Right cardiac atrium (tissue), 5 donors: ENCODE measurements at regions not wholly inside any gene's neighbourhood (a gene's known extent, or its start where the extent isn't known, plus 50 kb on each side); places are given as distances from the start of the nearest gene placed in this dataset.

Experiments used
- ATAC-seq, 2 donors: fragments of 200-7000 bp; cut with Tn5 transposase; one replicate each; pipeline versions ENCODE4 v1.8.0 to v1.9.1; 2020; ENCODE audit warnings: moderate library complexity in 2 of 2, mild to moderate bottlenecking in 1 of 2
- DNase-seq, 3 donors: peaks; one replicate each; pipeline ENCODE4 v3.0.0-alpha.2; 2020
- H3K27ac ChIP-seq: one replicate; pipeline ENCODE4 v1.5.1; 2013; ENCODE audit warnings: mild to moderate bottlenecking, low read length, control low read depth, moderate library complexity
- H3K27me3 ChIP-seq: one replicate; pipeline ENCODE4 v1.6.1; 2013; ENCODE audit not compliant: control insufficient read depth, insufficient read depth
- H3K4me1 ChIP-seq: one replicate; pipeline ENCODE4 v1.6.1; 2013; ENCODE audit warnings: low read length; ENCODE audit not compliant: control insufficient read depth, insufficient read depth
- H3K4me3 ChIP-seq: one replicate; pipeline ENCODE4 v1.5.1; 2013; ENCODE audit warnings: low read length, control low read depth
- H3K9me3 ChIP-seq: one replicate; pipeline ENCODE4 v1.6.1; 2013; ENCODE audit warnings: low read length; ENCODE audit not compliant: control insufficient read depth
- WGBS: extraction: QIAGEN DNeasy Blood & Tissue Kit; methylation state at CpG from one replicate; pipeline ENCODE4 v1.1.7; 2013; 5-methylcytosine and 5-hydroxymethylcytosine counted together
- intact Hi-C, 4 donors: fragments of 100-400 bp; cut with DNase I; formaldehyde crosslinking; loops; one replicate each; pipeline versions ENCODE4 v1.11.0 to v1.14.0; 2022 to 2023
- donor health status: healthy with polysubstance abuse.
- donor health status: DM: no; HTN: yes; CAD: no.
- donor health status: DM: no; HTN: no; CAD: no.
- donor health status: DM: no; HTN: yes; CAD: no; lungs with severe emphysema.
- donor health status: DM: yes; HTN: yes; CAD: no.

DNA sequence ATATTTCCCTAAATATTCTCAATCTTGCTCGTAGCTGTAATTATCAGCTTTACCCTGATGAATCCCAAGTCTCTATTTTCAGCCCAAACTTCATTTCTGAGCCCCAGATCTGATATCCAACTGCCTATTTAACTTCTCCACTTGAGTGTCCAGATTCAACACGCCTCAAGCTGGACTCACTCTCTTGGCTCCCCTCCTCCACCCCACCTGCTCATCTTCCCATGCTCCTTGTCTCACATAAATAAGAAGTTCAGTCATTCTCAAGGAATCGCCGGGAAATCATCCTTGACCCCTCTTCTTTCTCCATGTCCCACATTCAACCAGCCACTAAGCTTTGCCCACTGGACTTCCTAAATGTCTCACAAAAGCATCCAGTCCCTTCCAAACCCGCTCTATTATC, 89.9 kb upstream of the STMND1 start:
- ATAC-seq = no peak
- Histone ChIP-seq H3K27ac (no peak overlapping the region), H3K9me3 (no peaks in the 10 kb centered on the region), H3K4me1 (no peaks in the 10 kb centered on the region), H3K4me3 (no peak overlapping the region), H3K27me3 (no peaks in the 10 kb centered on the region)
- no peak for DNase-seq
- intact Hi-C loops = no loop called here
- WGBS = 74% methylated on average over 5 of the region's 5 CpGs

GRCh38 chr6:17007749-17008148, 94.1 kb upstream of the STMND1 start:
- H3K9me3 ChIP-seq = no peaks in the 10 kb centered on the region
- ATAC-seq (no peak), DNase-seq (no peak)
- no peaks in the 10 kb centered on the region for H3K4me1 ChIP-seq
- H3K4me3 ChIP-seq = no peak overlapping the region
- no peak overlapping the region for H3K27ac ChIP-seq
- whole genome bisulfite sequencing = 93% methylated on average over 4 of the region's 4 CpGs
- no peaks in the 10 kb centered on the region for H3K27me3 ChIP-seq
- intact Hi-C loops = no loop called here

- Histone ChIP-seq H3K9me3 (no peaks in the 10 kb centered on the region), H3K27me3 (no peaks in the 10 kb centered on the region), H3K27ac (no peak overlapping the region), H3K4me1 (no peaks in the 10 kb centered on the region), H3K4me3 (no peak overlapping the region)
- intact Hi-C loops = no loop called here
- no peak for ATAC-seq
- no peak for DNase-seq
- WGBS = 89% methylated on average over 4 of the region's 4 CpGs
These were observed 95.3 kb upstream of the STMND1 start for GRCh38 chr6:17006543-17006942.

GRCh38 chr6:17004269-17004668, 97.6 kb upstream of the STMND1 start:
- Histone ChIP-seq H3K27ac (no peak overlapping the region), H3K27me3 (no peaks in the 10 kb centered on the region), H3K4me1 (no peaks in the 10 kb centered on the region), H3K9me3 (no peaks in the 10 kb centered on the region), H3K4me3 (no peak overlapping the region)
- intact Hi-C loops = no loop called here
- no peak for ATAC-seq
- no peak for DNase-seq
- 28% methylated on average over 1 of the region's 1 CpG for WGBS

GRCh38 chr6:17002123-17002522, 99.7 kb upstream of the STMND1 start:
- 60% methylated on average over 2 of the region's 2 CpGs for WGBS
- H3K9me3 ChIP-seq = no peaks in the 10 kb centered on the region
- intact Hi-C loops = no loop called here
- H3K4me1 ChIP-seq = no peaks in the 10 kb centered on the region
- no peak overlapping the region for H3K27ac ChIP-seq
- DNase-seq = no peak
- ATAC-seq = no peak
- H3K4me3 ChIP-seq = no peak overlapping the region
- no peaks in the 10 kb centered on the region for H3K27me3 ChIP-seq

DNA sequence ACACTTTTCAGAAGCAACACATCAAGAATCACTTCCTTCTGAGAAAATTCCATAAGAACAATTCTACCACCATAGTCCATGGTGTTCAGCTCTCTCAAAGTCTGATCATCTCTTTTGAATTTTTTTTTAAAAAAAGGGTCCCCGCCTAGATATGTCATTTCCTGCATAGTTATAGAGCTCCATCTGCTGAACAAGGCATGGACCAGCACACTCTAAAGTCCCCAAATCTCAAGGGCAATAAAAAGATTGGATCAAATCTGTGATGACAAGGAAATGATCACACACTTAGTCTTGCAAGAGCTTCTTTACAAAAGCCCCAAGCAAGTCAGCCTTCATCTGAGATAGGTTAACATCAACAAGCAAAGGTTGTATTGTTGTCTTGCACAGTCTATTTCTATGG, 100.7 kb upstream of the STMND1 start:
- intact Hi-C loops = no loop called here
- no peak for ATAC-seq
- no peak for DNase-seq
- Histone ChIP-seq H3K4me3 (no peak overlapping the region), H3K4me1 (no peaks in the 10 kb centered on the region), H3K9me3 (no peaks in the 10 kb centered on the region), H3K27ac (no peak overlapping the region), H3K27me3 (no peaks in the 10 kb centered on the region)
- 77% methylated on average over 1 of the region's 1 CpG for WGBS

DNA sequence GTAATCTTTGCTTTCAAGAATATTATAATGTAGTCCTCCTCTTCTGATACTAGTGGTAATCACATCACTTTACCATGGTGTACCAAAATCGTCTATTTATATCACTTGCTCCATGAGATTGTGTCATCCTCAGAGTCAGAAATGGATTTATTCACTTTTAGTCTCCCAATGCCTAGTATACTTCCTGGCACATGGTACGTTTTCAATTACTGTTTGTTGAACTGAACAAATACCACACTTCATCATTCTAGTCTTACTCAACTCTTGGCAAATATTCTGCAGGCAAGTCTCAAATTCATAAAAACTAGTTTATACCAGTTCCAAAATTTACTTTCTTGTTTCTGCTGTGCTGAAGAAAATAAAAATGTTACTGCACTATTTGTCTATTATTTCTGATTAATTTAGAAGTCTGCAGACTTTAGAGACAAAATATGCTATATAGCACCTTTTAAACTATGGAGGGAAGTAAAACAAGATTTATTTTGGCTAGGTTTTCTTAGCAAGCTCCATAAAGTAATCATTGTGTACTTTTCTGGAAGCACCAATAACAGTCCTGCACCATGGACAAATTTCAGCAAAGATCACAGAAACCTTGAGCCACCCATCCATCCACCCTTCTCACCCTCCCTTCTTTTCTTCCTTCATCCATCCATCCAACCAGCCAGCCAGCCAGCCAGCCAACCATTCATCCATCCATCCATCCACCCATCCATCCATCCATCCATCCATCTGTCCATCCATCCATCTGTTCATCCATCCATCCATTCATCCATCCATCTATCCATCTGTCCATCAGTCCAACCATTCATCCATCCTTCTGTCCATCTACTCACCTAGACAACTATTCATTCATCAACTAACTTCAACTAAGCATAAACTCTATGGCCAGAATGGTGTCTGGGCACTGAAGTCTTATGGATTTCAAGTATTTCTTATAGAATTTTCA, 102.1 kb upstream of the STMND1 start:
- DNase-seq = no peak
- Histone ChIP-seq H3K27me3 (no peaks in the 10 kb centered on the region), H3K9me3 (no peaks in the 10 kb centered on the region), H3K4me3 (no peak overlapping the region), H3K4me1 (no peaks in the 10 kb centered on the region), H3K27ac (no peak overlapping the region)
- peak in 1 of 2 donors; percentile 40 for ATAC-seq
- intact Hi-C loops = no loop called here
- 40% methylated on average over 2 of the region's 2 CpGs for WGBS

GRCh38 chr6:16998461-16998860, 103.4 kb upstream of the STMND1 start:
- intact Hi-C loops = no loop called here
- DNase-seq (no peak), ATAC-seq (no peak)
- Histone ChIP-seq H3K4me3 (no peak overlapping the region), H3K4me1 (no peaks in the 10 kb centered on the region), H3K9me3 (no peaks in the 10 kb centered on the region), H3K27me3 (no peaks in the 10 kb centered on the region), H3K27ac (no peak overlapping the region)
- 51% methylated on average over 5 of the region's 5 CpGs for WGBS

GRCh38 chr6:16995511-16996250, 106.2 kb upstream of the STMND1 start:
- H3K4me3 ChIP-seq = no peak overlapping the region
- no peak overlapping the region for H3K27ac ChIP-seq
- intact Hi-C loops = no loop called here
- no peaks in the 10 kb centered on the region for H3K9me3 ChIP-seq
- no peaks in the 10 kb centered on the region for H3K4me1 ChIP-seq
- H3K27me3 ChIP-seq = no peaks in the 10 kb centered on the region
- WGBS = 69% methylated on average over 6 of the region's 6 CpGs
- ATAC-seq (no peak), DNase-seq (no peak)

DNA sequence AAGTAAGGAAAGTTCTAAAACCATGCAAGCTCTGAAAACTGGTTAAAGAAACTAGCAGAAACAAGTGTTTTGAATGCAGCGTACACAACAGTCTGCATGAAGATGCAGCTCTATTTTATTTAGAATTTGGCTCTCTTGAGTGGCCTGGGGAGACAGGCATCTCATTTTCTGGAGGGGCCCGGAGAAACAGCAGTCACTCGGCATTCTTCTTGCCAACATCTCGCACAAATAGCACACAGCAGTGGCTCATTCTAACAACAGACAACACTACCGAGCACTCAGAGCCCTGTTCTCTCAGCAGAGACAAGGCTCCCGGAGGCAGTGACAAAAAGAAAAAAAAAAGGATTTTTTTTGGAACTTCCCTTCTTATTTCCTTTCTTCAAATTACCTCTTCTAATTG, 108.5 kb upstream of the STMND1 start:
- Histone ChIP-seq H3K27me3 (no peaks in the 10 kb centered on the region), H3K4me3 (no peak overlapping the region), H3K27ac (no peak overlapping the region), H3K4me1 (no peaks in the 10 kb centered on the region), H3K9me3 (no peaks in the 10 kb centered on the region)
- DNase-seq = no peak
- ATAC-seq = no peak
- 64% methylated on average over 6 of the region's 6 CpGs for WGBS
- intact Hi-C loops = no loop called here

- Histone ChIP-seq H3K27me3 (no peaks in the 10 kb centered on the region), H3K9me3 (no peaks in the 10 kb centered on the region), H3K27ac (no peak overlapping the region), H3K4me1 (no peaks in the 10 kb centered on the region), H3K4me3 (no peak overlapping the region)
- 64% methylated on average over 3 of the region's 3 CpGs for whole genome bisulfite sequencing
- no peak for ATAC-seq
- DNase-seq = no peak
- intact Hi-C loops = no loop called here
These were observed 109.7 kb upstream of the STMND1 start for GRCh38 chr6:16991981-16992629.
